ENCODE measurements at regions not wholly inside any gene's neighbourhood (a gene's known extent, or its start where the extent isn't known, plus 50 kb on each side); places are given as distances from the start of the nearest gene placed in this dataset.

DNA sequence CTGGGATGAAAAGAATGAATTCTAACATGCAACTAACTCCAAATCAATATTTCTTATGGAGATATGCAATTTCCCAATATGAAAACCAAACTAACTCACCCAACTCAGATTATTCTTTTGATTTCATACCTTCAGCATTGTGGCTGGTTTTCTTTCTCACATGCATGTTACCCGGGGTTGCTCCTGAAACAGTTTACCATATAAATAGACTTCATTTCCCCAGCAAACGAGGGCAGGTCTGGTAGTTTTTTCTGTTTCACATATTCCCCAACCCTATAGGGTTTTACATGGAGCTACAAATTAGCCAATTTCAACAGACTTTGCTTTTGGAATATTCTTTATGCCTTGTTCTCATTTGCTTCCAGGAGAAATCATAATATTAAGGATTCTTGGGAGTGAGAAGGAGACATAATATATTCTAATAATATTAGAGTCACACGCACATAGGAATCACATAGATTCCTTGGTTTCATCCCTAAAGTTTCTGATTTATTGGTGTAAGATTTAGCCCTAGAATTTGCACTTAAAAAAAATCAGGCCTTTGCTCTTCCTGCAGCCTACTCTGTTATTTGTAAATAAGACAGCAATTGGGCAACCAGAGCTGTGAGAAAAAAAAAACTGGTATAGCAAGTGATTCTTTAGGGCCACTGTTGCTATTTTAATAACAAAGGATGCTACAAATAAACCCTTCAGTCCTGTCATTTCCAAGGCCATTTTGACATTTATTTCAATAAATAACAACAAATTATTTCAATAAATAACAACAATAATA is 60.3 kb upstream of the FAM20A start:
- Histone ChIP-seq H3K9me3 (no peaks in the 10 kb centered on the region), H3K4me1 (no peaks in the 10 kb centered on the region), H3K4me3 (no peak overlapping the region), H3K27ac (no peak overlapping the region), H3K36me3 (no peaks in the 10 kb centered on the region), H3K27me3 (no peaks in the 10 kb centered on the region)
- TF ChIP-seq, protein P1, sequence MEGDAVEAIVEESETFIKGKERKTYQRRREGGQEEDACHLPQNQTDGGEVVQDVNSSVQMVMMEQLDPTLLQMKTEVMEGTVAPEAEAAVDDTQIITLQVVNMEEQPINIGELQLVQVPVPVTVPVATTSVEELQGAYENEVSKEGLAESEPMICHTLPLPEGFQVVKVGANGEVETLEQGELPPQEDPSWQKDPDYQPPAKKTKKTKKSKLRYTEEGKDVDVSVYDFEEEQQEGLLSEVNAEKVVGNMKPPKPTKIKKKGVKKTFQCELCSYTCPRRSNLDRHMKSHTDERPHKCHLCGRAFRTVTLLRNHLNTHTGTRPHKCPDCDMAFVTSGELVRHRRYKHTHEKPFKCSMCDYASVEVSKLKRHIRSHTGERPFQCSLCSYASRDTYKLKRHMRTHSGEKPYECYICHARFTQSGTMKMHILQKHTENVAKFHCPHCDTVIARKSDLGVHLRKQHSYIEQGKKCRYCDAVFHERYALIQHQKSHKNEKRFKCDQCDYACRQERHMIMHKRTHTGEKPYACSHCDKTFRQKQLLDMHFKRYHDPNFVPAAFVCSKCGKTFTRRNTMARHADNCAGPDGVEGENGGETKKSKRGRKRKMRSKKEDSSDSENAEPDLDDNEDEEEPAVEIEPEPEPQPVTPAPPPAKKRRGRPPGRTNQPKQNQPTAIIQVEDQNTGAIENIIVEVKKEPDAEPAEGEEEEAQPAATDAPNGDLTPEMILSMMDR (IDR thresholded peaks at IDR 0.05), result no peak
- TF ChIP-seq EP300 (IDR thresholded peaks at IDR 0.05) (no peak), POLR2A (IDR thresholded peaks at IDR 0.05) (no peak), POLR2AphosphoS5 (IDR thresholded peaks at IDR 0.05) (no peak)
- no peak for DNase-seq
- ATAC-seq (ENCODE audit: low FRiP score in 2 of 2), result no peak
- 71 to 73% methylated on average over 3 of the region's 3 CpGs for WGBS, 2 donors

DNA sequence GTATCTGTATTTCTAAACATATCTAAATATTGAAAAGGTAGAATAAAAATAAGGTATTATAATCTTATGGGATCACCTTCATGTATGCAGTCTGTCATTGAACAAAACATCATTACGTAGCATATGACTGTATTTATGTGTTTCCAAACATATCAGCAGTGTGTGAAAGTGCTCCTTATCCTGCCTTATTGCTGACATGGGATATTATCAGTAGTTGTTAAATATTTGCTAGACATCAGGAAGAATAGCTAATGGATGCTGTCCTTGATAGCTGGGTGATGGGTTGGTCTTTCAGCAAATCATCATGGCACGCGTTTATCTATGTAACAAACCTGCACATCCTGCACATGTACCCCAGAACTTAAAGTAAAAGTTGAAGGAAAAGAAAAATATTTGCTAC is 59.1 kb upstream of the FAM20A start:
- no peak for ATAC-seq (ENCODE audit: low FRiP score in 2 of 2)

DNA sequence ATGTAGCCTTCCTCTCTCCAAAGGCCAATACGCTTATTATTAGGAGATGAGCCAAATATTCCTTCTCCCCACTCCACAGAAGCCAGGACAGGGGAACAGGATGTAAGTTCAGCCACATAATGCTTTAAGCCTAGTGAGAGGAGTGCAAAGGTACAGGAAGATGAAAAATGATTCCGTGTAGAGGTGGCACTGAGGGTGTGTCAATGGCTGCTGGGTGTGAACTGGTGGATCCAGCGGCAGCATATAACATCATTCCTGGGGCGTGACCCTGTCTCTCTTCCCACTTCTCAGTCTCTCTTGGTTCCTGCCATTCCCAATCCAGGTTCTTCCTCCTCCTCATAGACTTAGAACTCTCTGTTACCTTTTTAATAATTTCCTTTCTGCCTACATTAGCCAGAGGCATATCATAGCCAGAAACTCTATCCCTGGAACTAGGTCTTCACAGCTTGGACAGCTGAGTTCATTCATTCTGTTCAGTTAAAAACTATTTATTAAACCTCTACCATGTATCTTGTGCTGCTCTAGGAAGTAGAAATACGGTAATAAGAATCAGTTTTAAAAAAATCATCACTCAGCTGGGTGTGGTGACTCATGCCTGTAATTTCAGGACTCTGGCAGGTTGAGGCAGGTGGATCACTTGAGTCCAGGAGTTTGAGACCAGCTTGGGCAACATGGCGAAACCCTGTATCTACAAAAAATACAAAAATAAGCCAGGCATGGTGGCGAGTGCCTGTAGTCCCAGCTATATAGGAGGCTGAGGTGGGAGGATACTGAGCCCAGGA is 58.0 kb upstream of the FAM20A start:
- Histone ChIP-seq H3K27ac (no peak overlapping the region), H3K27me3 (no peaks in the 10 kb centered on the region), H3K4me3 (no peak overlapping the region), H3K9me3 (no peaks in the 10 kb centered on the region), H3K4me1 (no peaks in the 10 kb centered on the region), H3K36me3 (no peaks in the 10 kb centered on the region)
- no peak for ATAC-seq (ENCODE audit: low FRiP score in 2 of 2)
- WGBS, 2 donors, result 69 to 73% methylated on average over 7 of the region's 7 CpGs
- no peak for DNase-seq
- TF ChIP-seq POLR2AphosphoS5 (IDR thresholded peaks at IDR 0.05) (no peak), POLR2A (IDR thresholded peaks at IDR 0.05) (no peak), EP300 (IDR thresholded peaks at IDR 0.05) (no peak)
- TF ChIP-seq, protein P1 (IDR thresholded peaks at IDR 0.05), result no peak

More for the DNA sequence above, 59.1 kb upstream of the FAM20A start:
- no peak for DNase-seq
- Histone ChIP-seq H3K4me1 (no peaks in the 10 kb centered on the region), H3K27me3 (no peaks in the 10 kb centered on the region), H3K9me3 (no peaks in the 10 kb centered on the region), H3K36me3 (no peaks in the 10 kb centered on the region), H3K27ac (no peak overlapping the region), H3K4me3 (no peak overlapping the region)
- 92 to 94% methylated on average over 3 of the region's 3 CpGs for WGBS, 2 donors
- TF ChIP-seq POLR2AphosphoS5 (IDR thresholded peaks at IDR 0.05) (no peak), EP300 (IDR thresholded peaks at IDR 0.05) (no peak), POLR2A (IDR thresholded peaks at IDR 0.05) (no peak)
- TF ChIP-seq, protein P1 (IDR thresholded peaks at IDR 0.05), result no peak

DNA sequence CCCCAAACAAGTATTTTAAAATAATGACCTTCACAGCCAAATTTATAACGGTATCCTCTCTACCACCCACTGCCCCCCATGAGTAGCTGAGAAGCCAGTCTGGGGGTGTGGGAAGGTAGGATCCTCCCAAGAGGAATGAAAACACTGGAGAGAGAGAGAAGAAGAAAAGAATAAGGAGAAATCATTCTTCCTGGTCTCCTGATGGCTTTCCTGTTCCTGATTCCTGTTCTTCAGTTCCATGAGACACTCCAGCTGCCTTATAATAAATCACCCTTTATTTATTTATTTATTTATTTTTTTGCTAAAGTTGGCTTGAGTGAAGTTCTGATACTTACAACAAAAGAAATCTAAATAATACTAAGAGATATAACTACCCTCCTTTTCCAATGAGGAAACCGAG is 56.4 kb upstream of the FAM20A start:
- no peak for DNase-seq
- WGBS, 2 donors, result 51 to 69% methylated on average over 2 of the region's 2 CpGs
- Histone ChIP-seq H3K9me3 (no peaks in the 10 kb centered on the region), H3K4me1 (no peaks in the 10 kb centered on the region), H3K27ac (no peak overlapping the region), H3K27me3 (no peaks in the 10 kb centered on the region), H3K4me3 (no peak overlapping the region), H3K36me3 (no peaks in the 10 kb centered on the region)
- no peak for ATAC-seq (ENCODE audit: low FRiP score in 2 of 2)
- TF ChIP-seq POLR2A (IDR thresholded peaks at IDR 0.05) (no peak), EP300 (IDR thresholded peaks at IDR 0.05) (no peak), POLR2AphosphoS5 (IDR thresholded peaks at IDR 0.05) (no peak)
- TF ChIP-seq, protein P1 (IDR thresholded peaks at IDR 0.05), result no peak
